Peyer's patch (tissue), 4 donors: ENCODE measurements at regions not wholly inside any gene's neighbourhood (a gene's known extent, or its start where the extent isn't known, plus 50 kb on each side); places are given as distances from the start of the nearest gene placed in this dataset.

Source experiments
- CTCF ChIP-seq, 6 experiments: fragments of 450-650 bp in 4 of 6; fragments of 200-600 bp in 2 of 6; sonication (generic) in 1 of 6; IDR thresholded peaks; one replicate each; pipeline ENCODE4 v1.5.1; 2017 to 2019; ENCODE audit warnings: antibody characterized with exemption in 6 of 6, mild to moderate bottlenecking in 3 of 6, moderate library complexity in 1 of 6
- POLR2A ChIP-seq, 2 donors: fragments of 450-650 bp; IDR thresholded peaks; one replicate each; pipeline ENCODE4 v1.5.1; 2017; ENCODE audit warnings: antibody characterized with exemption in 2 of 2, mild to moderate bottlenecking in 2 of 2, moderate library complexity in 2 of 2

- no peak for TF ChIP-seq POLR2A (IDR thresholded peaks at IDR 0.05)
- no peak for TF ChIP-seq CTCF (IDR thresholded peaks at IDR 0.05)
Observed at GRCh38 chr11:29310725-29311342, 706.0 kb downstream of the KCNA4 start.
